Embryonic facial prominence (tissue), 1 donor: ENCODE measurements at regions not wholly inside any gene's neighbourhood (a gene's known extent, or its start where the extent isn't known, plus 50 kb on each side); places are given as distances from the start of the nearest gene placed in this dataset.

Experiments used
- DNase-seq: peaks from one replicate; pipeline ENCODE4 v3.0.0-alpha.2; 2016; ENCODE audit errors: extremely low spot score

DNA sequence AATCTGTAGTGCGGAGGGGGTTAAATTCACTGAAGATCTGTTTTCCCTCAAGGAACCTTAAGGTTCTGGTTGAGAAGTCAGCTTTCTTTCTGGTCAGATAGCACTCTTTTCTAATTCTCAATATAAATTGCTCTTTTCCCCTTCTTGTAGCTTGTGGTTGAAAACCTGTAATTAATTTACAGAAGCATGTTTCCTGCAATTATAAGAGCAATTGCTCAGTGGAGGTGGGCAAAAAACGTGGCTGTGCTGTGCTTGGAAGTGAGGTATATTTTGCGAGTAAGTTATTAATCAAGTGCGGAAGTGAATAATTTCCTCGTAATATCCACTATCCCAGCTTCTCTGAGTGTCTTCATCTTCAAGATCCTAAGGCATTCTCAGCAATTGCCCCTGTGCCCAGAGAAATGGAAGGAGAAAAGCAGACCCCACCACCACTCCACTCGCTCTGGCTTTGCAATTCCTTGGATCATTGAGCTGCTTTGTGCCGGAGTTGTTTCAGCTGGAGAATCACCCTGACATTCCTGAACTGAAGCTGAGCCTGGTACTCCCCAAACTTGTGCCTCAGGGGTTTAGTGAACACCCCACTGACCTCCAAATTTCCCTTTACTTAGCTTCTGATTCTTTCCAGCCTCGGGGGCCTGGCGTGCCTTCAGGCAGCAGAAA lies 140.6 kb downstream of the LRRC70 start:
- no peak for DNase-seq

DNA sequence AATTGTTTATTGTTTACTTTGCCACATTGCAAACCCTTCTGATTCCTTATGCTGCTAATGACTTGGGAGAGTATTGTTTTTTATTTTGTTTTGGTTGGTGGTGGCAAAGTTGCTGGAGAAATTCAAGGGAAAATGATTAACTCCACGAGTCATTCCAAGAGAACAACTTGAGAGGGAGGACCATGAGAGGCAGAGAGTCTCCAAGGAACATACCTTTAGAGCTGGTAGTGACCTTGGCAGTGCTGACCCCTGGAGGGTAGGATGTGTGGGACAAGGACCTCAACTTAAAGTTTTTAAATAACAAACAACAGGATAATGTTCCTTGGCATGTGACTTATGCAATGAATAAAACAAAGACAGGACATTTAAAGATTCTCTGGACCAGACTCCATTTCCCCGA lies 139.7 kb downstream of the LRRC70 start:
- no peak for DNase-seq

DNA sequence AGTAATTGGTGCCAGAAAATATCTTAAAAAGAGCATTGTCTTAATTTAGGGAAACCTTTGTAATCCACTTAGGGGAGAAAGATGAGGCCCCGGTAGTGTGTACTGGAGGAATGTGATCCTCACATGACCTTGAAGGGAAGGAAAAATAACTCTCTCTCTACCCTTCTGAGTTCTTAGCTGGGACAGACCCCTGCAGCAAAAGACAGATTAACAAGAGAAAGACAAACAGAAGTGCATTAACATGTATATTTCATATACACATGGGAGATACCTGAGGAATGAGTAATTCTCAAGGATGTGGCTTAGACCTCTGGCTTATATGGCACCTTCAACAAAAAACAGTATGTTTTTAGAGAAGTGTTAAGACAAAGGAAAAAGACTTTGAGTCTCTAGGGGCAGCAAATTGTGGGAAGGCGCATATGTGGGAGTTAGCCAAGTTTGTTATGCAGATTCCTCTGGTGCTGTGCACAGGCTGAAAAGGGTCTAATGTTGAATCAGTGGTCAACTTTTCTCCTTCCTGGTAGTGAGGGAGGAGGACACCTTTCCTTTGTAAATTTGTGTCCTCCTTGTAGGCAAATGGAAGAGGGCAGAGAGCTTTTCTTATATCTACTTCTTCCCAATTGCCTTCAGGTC lies 138.8 kb downstream of the LRRC70 start:
- no peak for DNase-seq

DNA sequence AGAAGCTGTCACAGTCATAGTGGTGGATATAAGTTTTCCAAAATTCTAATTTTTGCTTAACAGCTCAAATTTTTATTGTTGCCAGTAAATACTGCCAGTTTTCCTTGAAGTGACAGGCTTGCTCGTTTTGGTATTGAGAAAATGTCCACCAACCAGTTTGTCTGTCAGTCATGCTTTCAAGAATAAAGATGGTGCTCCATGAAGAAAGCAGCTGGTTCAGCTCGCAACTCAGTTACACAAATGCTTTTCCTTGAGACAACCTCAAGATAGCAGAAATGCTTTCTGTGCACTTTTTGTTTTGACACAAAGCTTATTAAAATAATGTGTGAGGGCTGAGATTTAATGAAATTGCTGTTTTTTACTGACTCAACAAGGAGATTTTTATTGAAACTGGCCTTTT lies 135.7 kb downstream of the LRRC70 start:
- DNase-seq = no peak

DNA sequence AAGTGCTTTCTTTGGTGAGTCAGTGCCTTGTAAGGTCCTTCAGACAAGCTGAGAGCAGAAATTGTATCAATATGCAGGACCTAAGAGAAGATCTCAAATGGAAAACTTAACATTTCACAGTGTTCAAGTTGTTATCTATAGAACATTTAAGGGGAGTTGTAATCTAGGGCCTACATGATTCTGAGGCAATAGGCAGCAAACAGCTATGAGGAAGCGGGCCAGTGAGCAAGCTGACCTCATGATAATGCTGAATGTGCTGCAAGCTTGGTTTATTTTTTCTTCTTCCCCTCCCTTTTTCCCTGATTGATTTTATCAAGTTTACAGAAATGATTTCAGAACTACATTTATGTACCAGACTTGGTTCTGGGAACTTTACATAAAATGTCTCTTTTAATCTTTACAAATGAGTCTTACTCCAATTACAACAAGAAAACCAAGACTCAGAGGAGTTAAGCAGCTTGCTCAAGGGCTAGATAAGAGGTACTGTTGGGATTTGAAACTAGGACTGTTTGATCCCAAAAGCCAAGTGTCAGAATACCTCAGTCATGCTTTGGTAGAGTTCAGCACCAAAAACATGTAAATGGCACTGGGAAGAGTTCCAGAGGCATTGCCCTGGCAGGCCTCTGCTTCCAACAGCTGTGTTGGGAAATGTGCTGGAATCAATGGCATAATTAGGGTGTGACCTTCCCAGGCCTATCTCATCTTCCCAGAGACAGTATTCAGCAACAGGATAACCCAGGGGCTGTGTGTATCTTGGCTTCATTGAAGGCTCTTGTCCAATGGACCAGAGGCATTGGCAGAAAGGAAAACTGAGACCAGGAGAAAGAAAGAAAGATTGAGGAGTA lies 130.1 kb downstream of the LRRC70 start:
- DNase-seq = no peak

DNA sequence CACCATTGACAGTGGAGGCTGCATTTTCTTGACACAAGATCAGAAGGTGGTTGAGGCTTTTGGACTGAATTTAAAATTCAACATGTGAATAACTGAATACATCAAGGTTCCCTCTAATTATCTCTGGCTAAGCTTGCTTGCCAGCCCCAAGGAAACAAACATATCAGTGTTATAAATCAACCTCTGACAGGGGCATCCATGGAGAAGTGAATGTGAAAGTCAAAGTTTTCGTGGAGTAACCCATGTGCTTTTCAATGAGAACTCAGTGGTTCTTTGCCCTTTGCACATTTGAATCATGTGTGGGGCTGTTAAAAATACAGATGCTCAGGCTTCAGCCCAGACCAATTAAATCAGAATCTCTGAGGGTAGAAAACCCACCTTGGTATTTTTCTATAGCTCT lies 128.9 kb downstream of the LRRC70 start:
- no peak for DNase-seq

DNA sequence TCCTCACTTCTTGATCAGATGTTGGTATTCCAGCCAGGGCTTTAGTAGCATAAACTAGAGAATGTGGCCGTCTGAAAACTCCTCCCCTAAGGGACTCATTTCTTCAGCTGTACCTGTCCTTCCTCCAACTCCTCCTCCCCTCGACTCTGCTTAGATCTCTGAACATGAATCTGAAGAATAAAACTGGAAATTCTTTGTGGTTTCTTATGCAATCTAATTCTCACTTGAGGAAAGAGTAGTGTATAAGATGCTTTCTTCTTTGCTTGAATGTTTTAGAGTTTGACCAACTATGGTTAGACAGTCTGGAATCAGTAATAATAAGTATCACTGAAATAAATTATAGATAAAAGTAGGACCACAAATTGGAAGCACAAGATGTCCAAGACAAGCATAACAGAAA lies 128.5 kb downstream of the LRRC70 start:
- no peak for DNase-seq

DNA sequence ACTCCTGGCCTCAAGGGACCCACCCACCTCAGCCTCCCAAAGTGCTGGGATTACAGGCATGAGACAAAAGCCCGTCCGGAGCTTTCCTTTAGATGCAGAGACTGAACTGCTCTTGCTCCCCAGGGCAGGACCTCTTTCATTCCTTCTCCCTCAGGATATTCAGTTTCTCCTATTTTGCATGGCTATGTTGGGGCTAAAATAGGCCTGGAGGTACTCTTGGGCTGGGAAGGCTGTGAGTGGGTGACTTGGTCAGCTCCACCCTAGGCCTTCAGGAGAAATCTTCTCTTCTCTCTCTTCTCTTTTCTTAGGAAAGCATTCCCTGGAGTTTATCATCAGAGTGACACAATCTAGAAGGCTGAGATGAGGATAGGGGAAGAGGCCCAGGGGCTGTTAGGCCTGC lies 126.4 kb downstream of the LRRC70 start:
- DNase-seq = no peak

DNA sequence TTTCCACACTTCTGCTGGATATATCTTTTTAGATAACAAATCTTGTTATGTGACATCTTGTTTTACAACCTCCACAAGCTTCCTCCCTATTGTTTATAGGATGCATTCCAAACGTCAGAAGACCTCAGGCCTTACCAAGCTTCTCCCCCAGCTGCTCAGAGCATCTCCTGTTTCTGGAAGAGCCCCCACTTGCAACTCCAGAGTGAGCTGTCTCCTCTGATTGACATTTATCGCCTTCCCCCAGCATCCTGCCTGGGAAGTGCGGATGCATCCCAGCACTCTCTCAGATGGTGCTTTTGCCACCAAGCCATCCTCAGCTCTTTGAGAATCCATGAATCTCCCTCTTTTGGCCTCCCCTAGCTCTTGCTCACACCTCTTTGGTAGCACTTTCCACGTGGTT lies 123.5 kb downstream of the LRRC70 start:
- no peak for DNase-seq

DNA sequence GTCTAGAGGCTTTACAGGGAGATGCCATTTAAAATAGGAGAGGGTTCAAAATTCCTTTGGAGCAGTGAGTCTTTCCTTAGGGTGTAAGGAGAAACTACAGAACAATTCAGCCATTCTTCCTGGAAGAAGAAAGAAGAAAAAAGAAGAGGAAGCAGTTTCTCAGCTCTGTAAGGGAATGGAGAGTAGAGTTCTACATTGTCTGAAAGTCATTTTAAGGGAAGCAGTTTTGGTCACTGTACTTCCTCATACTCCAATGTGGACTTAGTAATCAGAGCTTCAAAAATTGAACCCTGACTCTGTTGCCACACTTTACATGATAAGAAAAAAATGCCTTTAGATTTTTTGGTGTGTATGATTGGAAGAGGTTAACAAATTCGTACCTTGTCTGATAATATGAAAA lies 122.4 kb downstream of the LRRC70 start:
- DNase-seq = no peak

DNA sequence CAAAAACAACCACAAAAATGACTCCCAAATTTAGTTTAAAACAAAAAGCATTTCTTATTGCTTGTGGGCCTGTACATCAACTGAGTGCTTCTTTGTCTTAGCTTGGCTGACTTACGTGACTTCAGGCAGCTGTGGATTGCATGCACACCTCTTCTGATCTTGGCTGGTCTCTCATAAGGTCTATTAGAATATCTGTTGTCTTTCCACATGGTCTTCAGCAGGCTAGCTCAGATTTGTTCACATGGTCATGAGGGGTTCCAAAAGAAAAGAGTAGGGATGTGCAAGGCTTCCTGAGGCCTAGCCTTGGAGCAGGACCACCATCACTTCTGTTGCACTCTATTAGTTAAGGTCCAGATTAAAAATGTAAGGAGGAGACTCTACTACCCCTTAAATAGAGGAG lies 120.1 kb downstream of the LRRC70 start:
- no peak for DNase-seq

DNA sequence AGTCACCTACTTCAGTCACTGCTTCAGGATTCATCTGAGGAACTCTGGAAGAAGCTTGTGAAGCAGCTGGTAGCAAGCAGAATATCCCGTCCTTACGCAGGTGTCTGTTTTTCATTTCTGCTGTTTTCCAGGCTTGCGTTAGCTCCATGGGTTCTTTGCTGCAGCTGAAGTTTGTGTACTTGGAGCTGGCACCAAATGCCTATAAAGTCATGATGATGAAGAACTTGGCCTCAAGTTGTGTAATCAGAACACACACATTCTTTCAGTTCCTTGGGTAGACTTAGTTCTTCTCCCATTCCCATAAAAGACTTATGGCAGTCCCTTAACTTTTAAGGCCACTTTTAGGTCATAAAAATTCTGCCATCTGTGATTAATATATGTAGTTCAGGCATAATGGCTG lies 116.7 kb downstream of the LRRC70 start:
- no peak for DNase-seq

DNA sequence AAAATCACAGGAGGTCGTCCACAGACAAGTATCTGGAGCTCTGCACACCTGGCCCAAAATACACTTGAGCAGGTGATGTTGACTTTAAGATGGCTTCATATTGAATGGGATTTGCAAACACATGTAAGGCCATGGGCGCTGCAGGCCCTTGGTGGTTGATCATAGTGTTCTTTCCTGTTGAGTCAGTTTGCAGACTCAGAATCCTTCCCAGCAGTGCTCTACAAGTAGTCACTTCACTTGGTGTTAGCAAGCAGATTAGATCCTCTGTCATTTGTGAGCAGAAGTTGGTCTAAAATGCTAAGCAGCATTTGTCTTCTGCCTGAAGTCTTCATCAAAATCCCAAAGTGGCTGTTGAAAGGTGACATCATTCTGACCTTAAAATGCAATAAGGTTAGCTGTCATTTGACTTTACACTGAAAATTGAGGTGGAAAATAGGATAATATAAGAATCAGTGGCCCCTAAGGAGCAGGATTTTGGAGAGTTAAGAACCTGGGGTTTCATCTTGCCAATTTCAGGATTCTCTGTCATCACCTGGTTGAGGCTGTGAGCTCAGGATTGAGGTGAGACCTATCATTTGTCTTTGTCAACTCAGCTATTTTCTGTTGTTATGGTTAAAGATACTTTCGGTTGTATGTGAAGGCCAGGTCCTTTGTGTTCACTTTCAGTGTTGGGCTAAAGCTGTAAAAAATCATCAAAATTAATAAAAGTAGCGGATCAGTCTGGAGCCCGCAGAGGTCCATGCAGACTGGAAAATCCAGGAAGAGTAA lies 114.5 kb downstream of the LRRC70 start:
- DNase-seq = no peak

DNA sequence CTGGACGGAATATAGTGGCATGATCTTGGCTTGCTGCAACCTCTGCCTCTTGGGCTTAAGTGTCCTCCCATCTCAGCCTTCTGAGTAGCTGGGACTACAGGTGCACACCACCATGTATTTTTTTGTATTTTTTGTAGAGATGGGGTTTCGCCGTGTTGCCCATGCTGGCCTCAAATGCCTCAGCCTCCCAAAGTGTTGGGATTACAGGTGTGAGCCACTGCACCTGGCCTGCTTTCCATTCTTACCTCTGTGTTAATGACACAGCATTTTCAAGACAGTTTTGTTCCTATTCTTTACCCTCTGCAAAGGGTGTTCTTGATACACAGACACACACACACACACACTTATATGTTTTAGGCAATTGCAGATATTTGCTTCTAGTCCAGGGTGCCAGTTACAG lies 113.3 kb downstream of the LRRC70 start:
- DNase-seq = no peak

DNA sequence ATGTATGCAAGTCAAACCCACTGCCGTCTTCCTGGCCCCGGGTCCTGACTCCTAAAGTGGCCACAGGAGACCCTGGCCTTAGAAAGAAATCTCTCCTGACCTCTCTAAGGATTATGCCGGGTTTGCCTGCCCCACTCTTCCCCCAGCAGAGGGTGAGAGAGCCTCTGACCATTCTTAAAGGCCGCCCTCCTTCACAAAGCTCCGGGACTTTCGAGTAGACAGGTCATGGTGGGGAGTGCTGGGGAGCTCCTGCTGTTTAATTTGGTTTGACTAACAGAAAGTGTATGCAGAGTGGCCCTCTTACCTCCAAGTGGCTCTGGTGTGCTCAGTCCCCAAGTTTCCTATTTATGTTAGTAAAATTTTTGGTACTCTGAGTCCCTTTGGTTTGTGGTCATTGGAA lies 111.8 kb downstream of the LRRC70 start:
- no peak for DNase-seq

DNA sequence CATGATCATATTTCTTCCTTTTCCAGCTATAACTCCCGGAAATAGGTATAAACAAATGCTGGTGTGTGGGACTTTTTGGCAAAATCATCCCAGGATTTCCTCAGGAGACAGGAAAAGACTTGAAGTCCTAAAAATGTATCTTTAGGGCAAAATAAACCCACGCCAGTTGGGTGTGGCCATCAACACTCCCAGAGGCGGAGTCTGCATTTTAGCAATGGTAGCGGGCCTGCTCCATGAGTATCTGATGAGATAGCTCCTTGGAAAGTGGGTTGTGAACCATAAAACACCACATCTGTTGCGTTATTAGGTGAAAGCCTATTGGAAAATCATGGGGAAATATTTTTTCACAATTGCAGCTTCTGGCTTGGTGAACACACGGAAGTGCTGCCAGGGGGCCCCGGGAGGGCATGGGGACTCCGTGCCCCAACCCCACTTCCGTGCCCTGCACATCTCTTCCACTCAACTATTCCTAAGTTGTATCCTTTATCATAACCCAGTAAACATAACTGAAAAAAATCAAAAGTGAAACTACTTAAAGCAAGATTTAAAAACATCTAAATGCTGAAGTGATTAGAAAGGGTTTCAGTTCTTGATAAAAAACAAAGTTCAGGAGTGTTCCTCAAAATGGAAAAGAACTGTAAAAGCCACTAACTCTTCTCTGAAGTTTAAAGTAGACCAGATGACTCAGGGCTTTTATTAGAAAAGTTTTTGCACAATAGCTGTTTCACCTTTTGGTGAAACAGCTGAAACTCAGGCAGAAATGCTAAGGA lies 111.2 kb downstream of the LRRC70 start:
- DNase-seq = no peak

DNA sequence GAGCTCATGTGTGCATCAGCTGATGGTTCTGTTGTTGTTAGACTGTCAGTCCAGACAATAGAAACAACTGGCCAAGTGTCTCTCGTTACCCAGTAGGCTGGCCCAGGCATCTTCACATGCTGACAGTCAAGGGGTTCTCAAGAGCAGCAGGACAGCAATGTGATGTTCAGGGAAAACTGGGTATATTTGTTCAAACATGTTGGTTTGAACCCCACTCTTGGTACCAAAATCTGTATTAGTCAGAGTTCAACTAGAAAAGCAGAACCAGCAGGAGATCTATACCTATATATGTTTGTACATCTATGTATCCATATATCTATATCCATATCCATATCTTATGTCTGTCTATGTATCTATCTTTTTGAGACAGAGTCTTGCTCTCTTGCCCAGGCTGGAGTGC lies 108.1 kb downstream of the LRRC70 start:
- DNase-seq = no peak

DNA sequence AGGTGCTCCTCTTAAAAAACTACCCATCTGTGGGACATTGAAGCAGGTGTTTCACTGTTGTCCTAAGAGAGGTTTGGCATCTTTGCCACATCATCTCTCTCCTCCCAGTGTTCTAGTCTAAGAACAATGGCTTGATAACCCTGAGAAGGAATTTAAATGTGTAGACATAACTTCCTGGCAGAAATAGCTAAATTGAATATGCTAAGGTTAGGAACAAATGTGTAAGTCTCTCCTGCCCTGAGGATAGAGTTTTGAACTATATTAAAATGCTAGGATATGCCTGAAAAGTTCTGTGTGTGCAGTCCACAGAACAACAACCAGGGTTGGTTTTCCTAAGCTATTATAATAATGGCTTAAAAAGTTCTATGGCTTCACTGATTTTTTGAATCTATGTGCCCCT lies 106.6 kb downstream of the LRRC70 start:
- DNase-seq = no peak

DNA sequence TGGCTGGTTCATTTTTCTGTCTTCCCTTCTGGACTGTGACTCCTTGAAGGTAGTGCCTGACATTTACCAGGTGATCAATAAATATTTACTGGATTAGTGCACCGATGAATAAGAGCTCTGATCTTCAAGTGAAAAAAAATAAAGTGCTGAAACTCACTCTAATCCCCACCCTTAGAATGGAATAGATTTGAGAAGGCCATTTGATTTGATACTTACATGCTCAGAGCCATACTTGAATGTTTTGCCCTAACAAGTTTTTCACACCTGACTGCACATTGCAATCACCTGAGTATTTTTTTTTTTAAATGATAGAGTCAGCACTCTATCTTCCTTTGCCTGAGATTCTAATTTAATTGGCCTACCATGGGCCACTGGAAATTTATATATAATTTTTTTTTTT lies 105.7 kb downstream of the LRRC70 start:
- no peak for DNase-seq

DNA sequence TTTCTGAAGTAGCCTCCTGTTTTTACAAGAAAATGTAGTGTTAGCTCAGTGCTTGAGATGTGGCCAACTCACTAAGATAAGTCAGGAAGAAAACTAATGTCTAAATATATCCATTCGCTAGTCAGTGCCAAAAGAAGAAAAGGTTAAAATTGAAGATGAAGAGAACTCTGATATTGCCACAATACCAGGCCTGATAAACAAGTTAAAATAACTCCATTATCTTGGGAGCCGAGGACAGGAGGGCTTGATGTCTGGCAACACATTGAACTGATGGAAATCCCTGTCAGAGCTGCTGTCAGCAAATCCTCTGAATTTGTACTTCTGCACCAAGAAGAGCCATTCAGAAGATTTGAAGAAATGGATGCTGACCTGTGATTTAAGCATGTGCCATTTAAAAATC lies 103.4 kb downstream of the LRRC70 start:
- no peak for DNase-seq

DNA sequence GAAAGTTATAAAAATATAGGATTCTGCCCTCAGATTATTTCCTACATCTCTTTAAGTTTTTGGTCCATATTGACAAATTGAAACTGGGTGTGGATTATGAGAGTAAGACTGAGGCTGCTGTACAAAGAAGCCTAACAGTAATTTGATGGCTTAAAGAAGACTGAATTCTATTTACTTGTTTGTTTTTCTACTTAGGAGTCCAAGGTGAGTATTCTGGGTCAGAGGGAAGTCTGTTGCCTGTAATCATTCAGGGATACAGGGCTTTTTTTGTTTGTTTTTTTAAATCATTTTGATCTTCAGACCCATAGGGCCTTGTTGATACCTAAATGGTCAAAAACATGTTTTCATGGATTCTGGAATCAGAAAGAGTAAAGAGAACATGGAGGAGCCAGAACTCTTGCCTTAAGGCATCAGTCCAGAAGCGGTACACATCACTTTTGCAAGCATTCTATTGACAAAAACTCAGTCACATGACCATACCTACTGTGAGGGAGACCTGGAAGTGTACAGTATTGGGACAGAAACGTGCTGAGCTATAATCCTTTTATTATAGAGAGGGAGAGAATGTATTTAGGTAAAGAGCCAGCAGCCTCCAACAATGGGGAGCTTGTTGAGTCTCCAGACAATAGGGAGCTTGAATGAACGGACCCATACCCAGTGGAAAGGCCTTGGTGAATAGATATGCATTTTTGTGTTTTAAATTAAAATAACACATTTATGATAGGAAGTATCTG lies 102.7 kb downstream of the LRRC70 start:
- no peak for DNase-seq
